HepG2 (cell line): ENCODE measurements at regions not wholly inside any gene's neighbourhood (a gene's known extent, or its start where the extent isn't known, plus 50 kb on each side); places are given as distances from the start of the nearest gene placed in this dataset.

Experiments
- ATAC-seq: fragments of 200-7000 bp; cut with Tn5 transposase; 3 replicates; pipeline ENCODE4 v1.9.1; 2020; ENCODE audit warnings: mild to moderate bottlenecking, moderate library complexity
- BruUV-seq: library from RNA; stranded (reverse); fragments of 400-500 nt; replicated peaks from 2 replicates; lab custom pipeline; 2021; lab: Mats Ljungman, UMichigan
- CTCF ChIA-PET: fragments of 300-600 bp; formaldehyde crosslinking; extraction: SDS; loops from one replicate; lab custom pipeline; 2021; ENCODE audit warnings: low total read pairs, inconsistent platforms, low intra/inter-chr PET ratio; lab: Yijun Ruan, JAX
- POLR2A ChIA-PET: fragments of 350-600 bp; sonication (Branson Sonifier 250); formaldehyde crosslinking; loops from one replicate; lab custom pipeline; 2020; ENCODE audit warnings: antibody characterized with exemption, inconsistent platforms; lab: Yijun Ruan, JAX
- DNase-seq: peaks from one replicate; pipeline ENCODE4 v3.0.0-alpha.2; 2015; ENCODE audit warnings: low spot score
- FAIRE-seq: peaks from 3 replicates; lab custom pipeline; 2011; peaks lifted over from hg19 to GRCh38; lab: Jason Lieb, UNC
- H2AFZ ChIP-seq: one replicate; pipeline ENCODE4 v1.6.1; 2011; ENCODE audit warnings: low read length, inconsistent platforms
- H3K27ac ChIP-seq: fragments of 300-600 bp; 3 replicates; pipeline ENCODE4 v1.8.0; 2011; ENCODE audit warnings: mixed run types, mild to moderate bottlenecking, mixed read lengths, low read length, inconsistent platforms; ENCODE audit not compliant: insufficient read depth; ENCODE audit errors: extremely low read length
- H3K27me3 ChIP-seq, 2 experiments: fragments of 200-600 bp in 1 of 2; 2 replicates in 1 of 2; 3 replicates in 1 of 2; pipeline versions ENCODE4 v1.6.0 to v1.8.0; 2011; ENCODE audit warnings: low read length in 2 of 2, mild to moderate bottlenecking in 2 of 2, moderate library complexity in 2 of 2, inconsistent platforms in 1 of 2; ENCODE audit not compliant: insufficient read depth in 2 of 2, control insufficient read depth in 1 of 2
- H3K36me3 ChIP-seq, 2 experiments: fragments of 200-600 bp in 1 of 2; replicated peaks in 1 of 2; 2 replicates in 1 of 2; 3 replicates in 1 of 2; pipeline versions ENCODE4 v1.5.1 to v1.8.0; 2011; ENCODE audit warnings: low read length in 2 of 2, inconsistent platforms in 1 of 2; ENCODE audit not compliant: insufficient read depth in 2 of 2, control insufficient read depth in 1 of 2
- H3K4me1 ChIP-seq: 2 replicates; pipeline ENCODE4 v1.5.1; 2012; ENCODE audit warnings: low read length, inconsistent platforms; ENCODE audit not compliant: insufficient read depth
- H3K4me2 ChIP-seq: 2 replicates; pipeline ENCODE4 v1.6.0; 2011; ENCODE audit warnings: low read depth, low read length, inconsistent platforms
- H3K4me3 ChIP-seq, 3 experiments: fragments of 200-600 bp in 1 of 3; sonication (generic), shearing (Covaris generic) in 1 of 3; replicated peaks in 1 of 3; 2 replicates each; pipeline ENCODE4 v1.5.1; 2011 to 2016; ENCODE audit warnings: low read length in 3 of 3, inconsistent platforms in 2 of 3, low read depth in 2 of 3, mild to moderate bottlenecking in 2 of 3, control low read depth in 1 of 3, mixed read lengths in 1 of 3; ENCODE audit not compliant: insufficient read depth in 1 of 3
- H3K79me2 ChIP-seq: one replicate; pipeline ENCODE4 v1.6.1; 2011; ENCODE audit warnings: low read length, inconsistent platforms; ENCODE audit not compliant: insufficient read depth
- H3K9ac ChIP-seq: 2 replicates; pipeline ENCODE4 v1.6.0; 2011; ENCODE audit warnings: mild to moderate bottlenecking, low read depth, low read length, inconsistent platforms; ENCODE audit not compliant: insufficient read depth
- H3K9me3 ChIP-seq: 2 replicates; pipeline ENCODE4 v1.5.1; 2012; ENCODE audit warnings: mild to moderate bottlenecking, low read length
- H4K20me1 ChIP-seq: 2 replicates; pipeline ENCODE4 v1.6.0; 2011; ENCODE audit warnings: inconsistent platforms, mild to moderate bottlenecking, low read length, moderate library complexity; ENCODE audit not compliant: insufficient read depth
- HNRNPLL ChIP-seq: fragments of 200-400 bp; formaldehyde crosslinking; IDR thresholded peaks from 2 replicates; pipeline ENCODE4 v1.6.1; 2017; ENCODE audit warnings: mild to moderate bottlenecking, low read depth, low read length; ENCODE audit not compliant: poor library complexity, severe bottlenecking
- KLF12 ChIP-seq: sonication (generic); formaldehyde crosslinking; IDR thresholded peaks from 2 replicates; pipeline ENCODE4 v1.4.0; 2020; ENCODE audit warnings: missing genetic modification reagents, borderline replicate concordance
- KLF9 ChIP-seq: IDR thresholded peaks from 2 replicates; pipeline ENCODE4 v1.6.1; 2016; ENCODE audit warnings: low read depth
- MAFF ChIP-seq: IDR thresholded peaks from 2 replicates; pipeline ENCODE4 v1.6.1; 2011; ENCODE audit warnings: low read depth, low read length, improper control_type of control experiment
- WGBS: methylation state at CpG from one replicate; pipeline ENCODE4 v1.1.6; 2017; ENCODE audit warnings: low lambda C conversion rate; 5-methylcytosine and 5-hydroxymethylcytosine counted together
- in situ Hi-C: cut with HindIII; loops from 2 replicates; pipeline ENCODE4 v1.10.0; 2017; ENCODE audit warnings: low pct_unique_long_range_greater_than_20kb; ENCODE audit not compliant: extremely low pct_ligation_motif_present
- intact Hi-C: fragments of 100-400 bp; cut with micrococcal nuclease; formaldehyde crosslinking; loops from one replicate; pipeline ENCODE4 v1.10.0; 2022; ENCODE audit not compliant: unreplicated experiment
- TF ChIP-seq, protein P1 (sequence below): sonication (generic); formaldehyde crosslinking; IDR thresholded peaks from 2 replicates; pipeline ENCODE4 v1.4.0; 2020; ENCODE audit warnings: mild to moderate bottlenecking, missing genetic modification reagents
- TF ChIP-seq, protein P2 (sequence below): sonication (generic); formaldehyde crosslinking; IDR thresholded peaks from 2 replicates; pipeline ENCODE4 v1.4.0; 2020; ENCODE audit warnings: missing genetic modification reagents
- TF ChIP-seq, protein P3 (sequence below), 2 experiments: IDR thresholded peaks; 2 replicates each; pipeline ENCODE4 v1.6.1; 2011 to 2012; ENCODE audit warnings: low read length in 2 of 2, borderline replicate concordance in 1 of 2, low read depth in 1 of 2, mild to moderate bottlenecking in 1 of 2, moderate library complexity in 1 of 2
- TF ChIP-seq, protein P4 (sequence below): IDR thresholded peaks from 2 replicates; pipeline ENCODE4 v1.6.1; 2012; ENCODE audit warnings: low read depth, low read length, improper control_type of control experiment

DNA sequence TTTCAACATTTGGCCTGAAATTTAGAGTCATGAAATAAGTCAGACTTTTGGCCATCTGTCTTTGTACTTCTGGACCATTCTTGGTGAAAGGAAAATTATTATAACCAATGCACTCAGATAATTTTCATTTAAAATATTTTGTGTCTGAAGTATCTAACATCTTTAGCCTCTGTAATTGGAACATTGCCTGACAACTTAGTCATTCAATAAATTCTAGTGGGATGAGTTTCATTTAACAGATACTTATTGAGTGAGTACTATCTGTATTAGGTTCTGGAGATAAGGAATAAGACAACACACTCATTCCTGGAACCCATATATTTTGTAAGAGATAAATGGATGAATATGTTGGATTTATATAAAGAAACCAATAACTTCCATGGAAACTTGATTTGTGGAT lies 536.0 kb downstream of the BCKDHB start (continued):
- TF ChIP-seq KLF12 (no peak), MAFF (no peak), KLF9 (CRISPR knock-in tag) (no peak)
- TF ChIP-seq, protein P1, sequence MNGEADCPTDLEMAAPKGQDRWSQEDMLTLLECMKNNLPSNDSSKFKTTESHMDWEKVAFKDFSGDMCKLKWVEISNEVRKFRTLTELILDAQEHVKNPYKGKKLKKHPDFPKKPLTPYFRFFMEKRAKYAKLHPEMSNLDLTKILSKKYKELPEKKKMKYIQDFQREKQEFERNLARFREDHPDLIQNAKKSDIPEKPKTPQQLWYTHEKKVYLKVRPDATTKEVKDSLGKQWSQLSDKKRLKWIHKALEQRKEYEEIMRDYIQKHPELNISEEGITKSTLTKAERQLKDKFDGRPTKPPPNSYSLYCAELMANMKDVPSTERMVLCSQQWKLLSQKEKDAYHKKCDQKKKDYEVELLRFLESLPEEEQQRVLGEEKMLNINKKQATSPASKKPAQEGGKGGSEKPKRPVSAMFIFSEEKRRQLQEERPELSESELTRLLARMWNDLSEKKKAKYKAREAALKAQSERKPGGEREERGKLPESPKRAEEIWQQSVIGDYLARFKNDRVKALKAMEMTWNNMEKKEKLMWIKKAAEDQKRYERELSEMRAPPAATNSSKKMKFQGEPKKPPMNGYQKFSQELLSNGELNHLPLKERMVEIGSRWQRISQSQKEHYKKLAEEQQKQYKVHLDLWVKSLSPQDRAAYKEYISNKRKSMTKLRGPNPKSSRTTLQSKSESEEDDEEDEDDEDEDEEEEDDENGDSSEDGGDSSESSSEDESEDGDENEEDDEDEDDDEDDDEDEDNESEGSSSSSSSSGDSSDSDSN (CRISPR knock-in tag) = no peak
- TF ChIP-seq, protein P2, sequence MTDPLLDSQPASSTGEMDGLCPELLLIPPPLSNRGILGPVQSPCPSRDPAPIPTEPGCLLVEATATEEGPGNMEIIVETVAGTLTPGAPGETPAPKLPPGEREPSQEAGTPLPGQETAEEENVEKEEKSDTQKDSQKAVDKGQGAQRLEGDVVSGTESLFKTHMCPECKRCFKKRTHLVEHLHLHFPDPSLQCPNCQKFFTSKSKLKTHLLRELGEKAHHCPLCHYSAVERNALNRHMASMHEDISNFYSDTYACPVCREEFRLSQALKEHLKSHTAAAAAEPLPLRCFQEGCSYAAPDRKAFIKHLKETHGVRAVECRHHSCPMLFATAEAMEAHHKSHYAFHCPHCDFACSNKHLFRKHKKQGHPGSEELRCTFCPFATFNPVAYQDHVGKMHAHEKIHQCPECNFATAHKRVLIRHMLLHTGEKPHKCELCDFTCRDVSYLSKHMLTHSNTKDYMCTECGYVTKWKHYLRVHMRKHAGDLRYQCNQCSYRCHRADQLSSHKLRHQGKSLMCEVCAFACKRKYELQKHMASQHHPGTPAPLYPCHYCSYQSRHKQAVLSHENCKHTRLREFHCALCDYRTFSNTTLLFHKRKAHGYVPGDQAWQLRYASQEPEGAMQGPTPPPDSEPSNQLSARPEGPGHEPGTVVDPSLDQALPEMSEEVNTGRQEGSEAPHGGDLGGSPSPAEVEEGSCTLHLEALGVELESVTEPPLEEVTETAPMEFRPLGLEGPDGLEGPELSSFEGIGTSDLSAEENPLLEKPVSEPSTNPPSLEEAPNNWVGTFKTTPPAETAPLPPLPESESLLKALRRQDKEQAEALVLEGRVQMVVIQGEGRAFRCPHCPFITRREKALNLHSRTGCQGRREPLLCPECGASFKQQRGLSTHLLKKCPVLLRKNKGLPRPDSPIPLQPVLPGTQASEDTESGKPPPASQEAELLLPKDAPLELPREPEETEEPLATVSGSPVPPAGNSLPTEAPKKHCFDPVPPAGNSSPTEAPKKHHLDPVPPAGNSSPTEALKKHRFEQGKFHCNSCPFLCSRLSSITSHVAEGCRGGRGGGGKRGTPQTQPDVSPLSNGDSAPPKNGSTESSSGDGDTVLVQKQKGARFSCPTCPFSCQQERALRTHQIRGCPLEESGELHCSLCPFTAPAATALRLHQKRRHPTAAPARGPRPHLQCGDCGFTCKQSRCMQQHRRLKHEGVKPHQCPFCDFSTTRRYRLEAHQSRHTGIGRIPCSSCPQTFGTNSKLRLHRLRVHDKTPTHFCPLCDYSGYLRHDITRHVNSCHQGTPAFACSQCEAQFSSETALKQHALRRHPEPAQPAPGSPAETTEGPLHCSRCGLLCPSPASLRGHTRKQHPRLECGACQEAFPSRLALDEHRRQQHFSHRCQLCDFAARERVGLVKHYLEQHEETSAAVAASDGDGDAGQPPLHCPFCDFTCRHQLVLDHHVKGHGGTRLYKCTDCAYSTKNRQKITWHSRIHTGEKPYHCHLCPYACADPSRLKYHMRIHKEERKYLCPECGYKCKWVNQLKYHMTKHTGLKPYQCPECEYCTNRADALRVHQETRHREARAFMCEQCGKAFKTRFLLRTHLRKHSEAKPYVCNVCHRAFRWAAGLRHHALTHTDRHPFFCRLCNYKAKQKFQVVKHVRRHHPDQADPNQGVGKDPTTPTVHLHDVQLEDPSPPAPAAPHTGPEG (CRISPR knock-in tag) = no peak

DNA sequence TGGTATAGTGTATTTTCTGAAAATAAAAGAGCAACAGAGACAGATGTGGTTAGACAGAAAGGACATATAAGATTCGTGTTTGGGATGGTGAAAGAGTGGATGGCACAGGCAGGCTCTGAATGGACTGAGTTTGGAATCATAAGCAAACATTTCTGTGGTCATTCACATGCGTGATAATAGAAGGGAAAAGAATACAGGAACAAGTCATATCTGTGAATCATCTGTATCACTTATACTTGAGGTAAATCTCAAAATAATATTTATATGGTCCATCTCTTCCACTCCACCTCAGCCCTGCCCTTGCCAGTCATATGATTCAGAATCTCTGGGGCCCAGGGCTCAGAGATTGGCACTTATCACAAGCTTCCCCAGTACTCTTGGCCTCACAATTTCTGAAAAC lies 535.1 kb downstream of the BCKDHB start:
- ATAC-seq = no peak
- no peaks in the 10 kb centered on the region for H3K79me2 ChIP-seq
- H3K36me3 ChIP-seq = no peaks in the 10 kb centered on the region
- no peaks in the 10 kb centered on the region for H3K9me3 ChIP-seq
- no peak for DNase-seq
- no peak overlapping the region for H3K4me2 ChIP-seq
- no TSS peak for BruUV-seq
- no peaks in the 10 kb centered on the region for H3K27me3 ChIP-seq
- CTCF ChIA-PET = no interaction called here
- in situ Hi-C loops = no loop called here
- H3K4me3 ChIP-seq = no peak overlapping the region
- no peaks in the 10 kb centered on the region for H3K4me1 ChIP-seq
- no peak overlapping the region for H3K9ac ChIP-seq
- WGBS = 0% methylated on average over 2 of the region's 2 CpGs
- H2AFZ ChIP-seq = no peak overlapping the region
- H3K27ac ChIP-seq = no peak overlapping the region
- FAIRE-seq = no peak
- POLR2A ChIA-PET = no interaction called here
- intact Hi-C loops = no loop called here
- no peaks in the 10 kb centered on the region for H4K20me1 ChIP-seq
- no peak for TF ChIP-seq HNRNPLL
- TF ChIP-seq, protein P3, sequence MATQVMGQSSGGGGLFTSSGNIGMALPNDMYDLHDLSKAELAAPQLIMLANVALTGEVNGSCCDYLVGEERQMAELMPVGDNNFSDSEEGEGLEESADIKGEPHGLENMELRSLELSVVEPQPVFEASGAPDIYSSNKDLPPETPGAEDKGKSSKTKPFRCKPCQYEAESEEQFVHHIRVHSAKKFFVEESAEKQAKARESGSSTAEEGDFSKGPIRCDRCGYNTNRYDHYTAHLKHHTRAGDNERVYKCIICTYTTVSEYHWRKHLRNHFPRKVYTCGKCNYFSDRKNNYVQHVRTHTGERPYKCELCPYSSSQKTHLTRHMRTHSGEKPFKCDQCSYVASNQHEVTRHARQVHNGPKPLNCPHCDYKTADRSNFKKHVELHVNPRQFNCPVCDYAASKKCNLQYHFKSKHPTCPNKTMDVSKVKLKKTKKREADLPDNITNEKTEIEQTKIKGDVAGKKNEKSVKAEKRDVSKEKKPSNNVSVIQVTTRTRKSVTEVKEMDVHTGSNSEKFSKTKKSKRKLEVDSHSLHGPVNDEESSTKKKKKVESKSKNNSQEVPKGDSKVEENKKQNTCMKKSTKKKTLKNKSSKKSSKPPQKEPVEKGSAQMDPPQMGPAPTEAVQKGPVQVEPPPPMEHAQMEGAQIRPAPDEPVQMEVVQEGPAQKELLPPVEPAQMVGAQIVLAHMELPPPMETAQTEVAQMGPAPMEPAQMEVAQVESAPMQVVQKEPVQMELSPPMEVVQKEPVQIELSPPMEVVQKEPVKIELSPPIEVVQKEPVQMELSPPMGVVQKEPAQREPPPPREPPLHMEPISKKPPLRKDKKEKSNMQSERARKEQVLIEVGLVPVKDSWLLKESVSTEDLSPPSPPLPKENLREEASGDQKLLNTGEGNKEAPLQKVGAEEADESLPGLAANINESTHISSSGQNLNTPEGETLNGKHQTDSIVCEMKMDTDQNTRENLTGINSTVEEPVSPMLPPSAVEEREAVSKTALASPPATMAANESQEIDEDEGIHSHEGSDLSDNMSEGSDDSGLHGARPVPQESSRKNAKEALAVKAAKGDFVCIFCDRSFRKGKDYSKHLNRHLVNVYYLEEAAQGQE (IDR thresholded peaks at IDR 0.05; ENCODE audit: borderline replicate concordance in 1 of 2, low read depth in 1 of 2, low read length in 2 of 2) = no peak
- TF ChIP-seq, protein P4, sequence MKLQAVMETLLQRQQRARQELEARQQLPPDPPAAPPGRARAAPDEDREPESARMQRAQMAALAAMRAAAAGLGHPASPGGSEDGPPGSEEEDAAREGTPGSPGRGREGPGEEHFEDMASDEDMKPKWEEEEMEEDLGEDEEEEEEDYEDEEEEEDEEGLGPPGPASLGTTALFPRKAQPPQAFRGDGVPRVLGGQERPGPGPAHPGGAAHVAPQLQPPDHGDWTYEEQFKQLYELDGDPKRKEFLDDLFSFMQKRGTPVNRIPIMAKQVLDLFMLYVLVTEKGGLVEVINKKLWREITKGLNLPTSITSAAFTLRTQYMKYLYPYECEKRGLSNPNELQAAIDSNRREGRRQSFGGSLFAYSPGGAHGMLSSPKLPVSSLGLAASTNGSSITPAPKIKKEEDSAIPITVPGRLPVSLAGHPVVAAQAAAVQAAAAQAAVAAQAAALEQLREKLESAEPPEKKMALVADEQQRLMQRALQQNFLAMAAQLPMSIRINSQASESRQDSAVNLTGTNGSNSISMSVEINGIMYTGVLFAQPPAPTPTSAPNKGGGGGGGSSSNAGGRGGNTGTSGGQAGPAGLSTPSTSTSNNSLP = no peak
